OCI-LY3 (cell line): ENCODE measurements at regions not wholly inside any gene's neighbourhood (a gene's known extent, or its start where the extent isn't known, plus 50 kb on each side); places are given as distances from the start of the nearest gene placed in this dataset.

ENCODE experiments used
- H2AFZ ChIP-seq: fragments of 200-600, 300-600 bp; shearing (Covaris generic); 2 replicates; pipeline ENCODE4 v1.6.0; 2014; ENCODE audit warnings: antibody characterized with exemption, low read depth, low read length
- H3K27ac ChIP-seq: fragments of 200-600, 300-600 bp; sonication (generic); 2 replicates; pipeline ENCODE4 v1.5.1; 2014; ENCODE audit warnings: mild to moderate bottlenecking, low read length, moderate library complexity, mixed read lengths
- H3K27me3 ChIP-seq: fragments of 200-600, 300-600 bp; sonication (generic); 2 replicates; pipeline ENCODE4 v1.6.1; 2014; ENCODE audit warnings: low read depth, low read length, mixed read lengths
- H3K36me3 ChIP-seq: fragments of 200-600, 300-600 bp; sonication (generic); replicated peaks from 2 replicates; pipeline ENCODE3; 2014; ENCODE audit warnings: low read depth, low read length, mixed read lengths
- H3K4me1 ChIP-seq: fragments of 300-600, 200-600 bp; sonication (generic); 2 replicates; pipeline ENCODE4 v1.6.1; 2014; ENCODE audit warnings: low read length, mixed read lengths
- H3K4me2 ChIP-seq: fragments of 200-600, 300-600 bp; sonication (generic); 2 replicates; pipeline ENCODE4 v1.6.1; 2014; ENCODE audit warnings: low read length, mixed read lengths
- H3K4me3 ChIP-seq: fragments of 300-600, 200-600 bp; sonication (generic); 2 replicates; pipeline ENCODE4 v1.5.1; 2014; ENCODE audit warnings: antibody characterized with exemption, mild to moderate bottlenecking, low read length, moderate library complexity
- H3K79me2 ChIP-seq: fragments of 300-600, 200-600 bp; shearing (Covaris generic); 2 replicates; pipeline ENCODE4 v1.6.1; 2014; ENCODE audit warnings: mild to moderate bottlenecking, low read length, mixed read lengths
- H3K9ac ChIP-seq: fragments of 300-600, 200-600 bp; shearing (Covaris generic); 2 replicates; pipeline ENCODE4 v1.6.0; 2014; ENCODE audit warnings: mild to moderate bottlenecking, low read length, moderate library complexity
- H3K9me3 ChIP-seq: fragments of 200-600, 300-600 bp; shearing (Covaris generic); 2 replicates; pipeline ENCODE4 v1.6.1; 2014; ENCODE audit warnings: low read length, mixed read lengths; ENCODE audit not compliant: insufficient read depth
- H4K20me1 ChIP-seq: fragments of 200-600, 300-600 bp; sonication (generic); 2 replicates; pipeline ENCODE4 v1.6.1; 2016; ENCODE audit warnings: low read length, mixed read lengths; ENCODE audit not compliant: insufficient read depth
- CTCF ChIP-seq: fragments of 200-600, 300-600 bp; sonication (generic); IDR thresholded peaks from 2 replicates; pipeline ENCODE4 v1.5.1; 2014; ENCODE audit warnings: antibody characterized with exemption, low read length, low read depth
- EZH2phosphoT487 ChIP-seq: fragments of 200-600 bp; shearing (Covaris generic); IDR thresholded peaks from 2 replicates; pipeline ENCODE4 v1.6.1; 2018; ENCODE audit warnings: antibody characterized with exemption, mixed run types, low read depth

- H3K4me1 ChIP-seq: no peaks in the 10 kb centered on the region
- no peak for TF ChIP-seq CTCF
- TF ChIP-seq EZH2phosphoT487: no peak
- no peak overlapping the region for H3K27ac ChIP-seq
- no peaks in the 10 kb centered on the region for H3K9me3 ChIP-seq
- no peak overlapping the region for H3K9ac ChIP-seq
- no peak overlapping the region for H3K4me2 ChIP-seq
- no peaks in the 10 kb centered on the region for H3K36me3 ChIP-seq
- H3K4me3 ChIP-seq: no peak overlapping the region
- no peak overlapping the region for H2AFZ ChIP-seq
- no peaks in the 10 kb centered on the region for H3K79me2 ChIP-seq
- H4K20me1 ChIP-seq: no peaks in the 10 kb centered on the region
- H3K27me3 ChIP-seq: no peaks in the 10 kb centered on the region
These were observed 269.9 kb upstream of the TUSC1 start for GRCh38 chr9:25948182-25948581.

DNA sequence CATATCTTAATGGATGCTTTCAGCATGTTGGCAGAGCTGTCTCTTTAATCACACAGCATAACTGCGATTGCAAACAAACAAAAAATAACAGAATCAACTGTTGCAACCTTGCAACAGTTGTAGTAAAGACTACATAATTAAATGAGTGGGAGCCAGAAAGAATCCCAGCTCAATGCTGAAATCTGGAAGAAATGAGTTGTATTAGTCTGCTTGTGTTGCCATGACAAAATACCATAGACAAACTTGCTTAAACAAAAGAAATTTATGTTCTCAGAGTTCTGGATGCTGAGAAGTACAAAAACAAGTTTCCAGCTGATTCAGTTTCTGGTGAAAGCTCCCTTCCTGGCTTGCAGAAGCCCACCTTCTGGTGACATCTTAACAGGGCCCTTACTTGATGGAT is 260.9 kb upstream of the TUSC1 start:
- H2AFZ ChIP-seq: no peak overlapping the region
- H3K4me1 ChIP-seq: no peaks in the 10 kb centered on the region
- no peak overlapping the region for H3K4me2 ChIP-seq
- H3K79me2 ChIP-seq: no peaks in the 10 kb centered on the region
- no peak for TF ChIP-seq CTCF
- TF ChIP-seq EZH2phosphoT487: no peak
- H3K9me3 ChIP-seq: no peaks in the 10 kb centered on the region
- H3K4me3 ChIP-seq: no peak overlapping the region
- no peaks in the 10 kb centered on the region for H3K27me3 ChIP-seq
- H3K27ac ChIP-seq: no peak overlapping the region
- no peaks in the 10 kb centered on the region for H4K20me1 ChIP-seq
- no peak overlapping the region for H3K9ac ChIP-seq
- H3K36me3 ChIP-seq: no peaks in the 10 kb centered on the region

DNA sequence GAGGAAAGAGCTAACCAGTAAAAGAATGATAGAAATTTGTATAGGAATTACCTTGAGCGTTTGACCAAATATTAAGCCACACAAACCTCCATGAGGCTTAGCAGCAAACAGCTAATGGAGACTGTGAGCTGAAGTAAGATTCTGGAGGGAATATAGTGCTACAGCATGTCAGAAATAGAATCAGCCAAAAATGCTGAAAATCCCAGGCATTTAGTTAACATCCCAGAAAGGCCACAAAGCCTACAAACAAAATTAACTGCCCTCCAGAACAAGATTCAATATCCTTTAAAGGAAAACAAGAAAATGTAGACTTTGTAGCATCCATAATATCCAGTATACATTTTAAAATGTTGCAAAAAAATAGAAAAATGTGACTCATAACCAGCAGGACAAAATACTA is 257.8 kb upstream of the TUSC1 start:
- no peak for TF ChIP-seq EZH2phosphoT487
- no peak for TF ChIP-seq CTCF

GRCh38 chr9:25935188-25935587 is 256.9 kb upstream of the TUSC1 start:
- no peaks in the 10 kb centered on the region for H3K36me3 ChIP-seq
- no peak overlapping the region for H3K4me2 ChIP-seq
- no peak overlapping the region for H2AFZ ChIP-seq
- no peak for TF ChIP-seq EZH2phosphoT487
- H3K9me3 ChIP-seq: no peaks in the 10 kb centered on the region
- no peak overlapping the region for H3K4me3 ChIP-seq
- no peaks in the 10 kb centered on the region for H3K27me3 ChIP-seq
- H3K79me2 ChIP-seq: no peaks in the 10 kb centered on the region
- no peaks in the 10 kb centered on the region for H3K4me1 ChIP-seq
- H4K20me1 ChIP-seq: no peaks in the 10 kb centered on the region
- no peak overlapping the region for H3K9ac ChIP-seq
- no peak overlapping the region for H3K27ac ChIP-seq

More for the DNA sequence above, 257.8 kb upstream of the TUSC1 start:
- no peaks in the 10 kb centered on the region for H3K9me3 ChIP-seq
- H3K27ac ChIP-seq: no peak overlapping the region
- no peak overlapping the region for H3K4me3 ChIP-seq
- no peaks in the 10 kb centered on the region for H3K4me1 ChIP-seq
- H3K79me2 ChIP-seq: no peaks in the 10 kb centered on the region
- no peak overlapping the region for H2AFZ ChIP-seq
- no peak overlapping the region for H3K9ac ChIP-seq
- H3K4me2 ChIP-seq: no peak overlapping the region
- H3K36me3 ChIP-seq: no peaks in the 10 kb centered on the region
- no peaks in the 10 kb centered on the region for H4K20me1 ChIP-seq
- H3K27me3 ChIP-seq: no peaks in the 10 kb centered on the region

GRCh38 chr9:25918761-25919160 is 240.5 kb upstream of the TUSC1 start:
- Histone ChIP-seq H3K4me2 (no peak overlapping the region), H4K20me1 (no peaks in the 10 kb centered on the region), H3K9me3 (no peaks in the 10 kb centered on the region), H2AFZ (no peak overlapping the region), H3K9ac (no peak overlapping the region), H3K4me3 (no peak overlapping the region), H3K79me2 (no peaks in the 10 kb centered on the region), H3K36me3 (no peaks in the 10 kb centered on the region), H3K4me1 (no peaks in the 10 kb centered on the region), H3K27me3 (no peaks in the 10 kb centered on the region), H3K27ac (no peak overlapping the region)
- TF ChIP-seq EZH2phosphoT487 (no peak), CTCF (no peak)
